NT2/D1 (cell line): ENCODE measurements at regions not wholly inside any gene's neighbourhood (a gene's known extent, or its start where the extent isn't known, plus 50 kb on each side); places are given as distances from the start of the nearest gene placed in this dataset.

Experiments
- YY1 ChIP-seq: IDR thresholded peaks from 2 replicates; pipeline ENCODE4 v1.6.1; 2011; ENCODE audit not compliant: insufficient read length, insufficient read depth
- ZNF274 ChIP-seq: IDR thresholded peaks from 2 replicates; pipeline ENCODE4 v1.6.1; 2011; ENCODE audit warnings: mild to moderate bottlenecking, low read depth, low read length

DNA sequence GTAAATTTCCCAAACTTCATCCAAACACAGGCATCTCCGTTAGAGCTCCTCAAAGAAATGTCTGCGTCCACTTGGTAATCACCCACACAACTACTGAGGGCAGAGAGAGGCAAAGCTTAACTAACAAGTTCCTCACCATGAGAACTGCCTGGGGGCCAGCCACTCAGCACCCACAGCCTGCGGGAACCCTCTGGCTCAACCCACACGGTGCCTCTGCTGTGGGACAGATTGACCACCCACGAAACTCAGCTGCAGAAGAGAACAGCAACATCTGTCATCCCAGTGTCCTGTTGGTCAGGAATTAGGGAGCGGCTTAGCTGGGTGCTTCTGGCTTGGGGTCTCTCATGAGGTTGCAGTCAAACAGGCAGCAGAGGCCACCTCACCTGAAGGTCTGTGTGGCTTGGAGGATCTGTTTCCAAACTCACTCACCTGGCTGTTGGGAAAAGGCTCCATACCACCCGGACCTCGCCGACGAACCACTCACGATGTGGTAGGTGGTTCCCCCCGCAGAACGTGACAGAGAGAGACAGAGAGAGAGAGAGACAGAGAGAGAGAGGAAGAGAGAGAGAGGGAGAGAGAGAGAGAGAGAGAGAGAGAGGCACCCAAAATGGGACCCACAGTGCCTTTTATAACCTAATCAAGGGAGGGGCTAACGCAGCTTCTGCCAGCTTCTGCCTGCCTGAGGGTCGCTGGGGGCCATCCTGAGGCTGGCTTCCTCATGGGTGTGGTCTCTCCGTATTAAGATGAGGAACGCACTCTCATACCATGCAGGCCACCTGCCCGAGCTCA lies 103.5 kb downstream of the OLFM1 start:
- TF ChIP-seq ZNF274 (no peak), YY1 (no peak)
